Adipocyte (in vitro differentiated cells): ENCODE measurements at regions not wholly inside any gene's neighbourhood (a gene's known extent, or its start where the extent isn't known, plus 50 kb on each side); places are given as distances from the start of the nearest gene placed in this dataset.

Source experiments
- DNase-seq: peaks from one replicate; pipeline ENCODE4 v3.0.0-alpha.2; 2015; ENCODE audit warnings: low read depth
- H3K27me3 ChIP-seq: replicated peaks from 2 replicates; pipeline ENCODE4 v1.7.0; 2013; ENCODE audit warnings: mild to moderate bottlenecking, low read length, moderate library complexity; ENCODE audit not compliant: control insufficient read depth, insufficient read depth
- H3K36me3 ChIP-seq: 2 replicates; pipeline ENCODE4 v1.7.0; 2013; ENCODE audit warnings: low read length, mild to moderate bottlenecking, moderate library complexity; ENCODE audit not compliant: control insufficient read depth, insufficient read depth, severe bottlenecking
- H3K4me1 ChIP-seq: 2 replicates; pipeline ENCODE4 v1.7.0; 2013; ENCODE audit warnings: mild to moderate bottlenecking, low read length, moderate library complexity; ENCODE audit not compliant: control insufficient read depth, insufficient read depth
- H3K4me3 ChIP-seq: 2 replicates; pipeline ENCODE4 v1.7.0; 2013; ENCODE audit warnings: mild to moderate bottlenecking, low read length, moderate library complexity
- H3K9ac ChIP-seq: 2 replicates; pipeline ENCODE4 v1.7.0; 2013; ENCODE audit warnings: mild to moderate bottlenecking, low read length, moderate library complexity
- H3K9me3 ChIP-seq: 2 replicates; pipeline ENCODE4 v1.7.0; 2013; ENCODE audit warnings: mild to moderate bottlenecking, low read length, moderate library complexity; ENCODE audit not compliant: control insufficient read depth

- peaks cover 7% of the 10 kb centered on the region for H3K4me1 ChIP-seq
- no peaks in the 10 kb centered on the region for H3K9me3 ChIP-seq
- no peaks in the 10 kb centered on the region for H3K36me3 ChIP-seq
- no peak overlapping the region for H3K4me3 ChIP-seq
- no peaks in the 10 kb centered on the region for H3K27me3 ChIP-seq
- no peak for DNase-seq
- no peak overlapping the region for H3K9ac ChIP-seq
Observed at GRCh38 chr6:21501815-21502214, 91.7 kb upstream of the SOX4 start.

- Histone ChIP-seq H3K9ac (no peak overlapping the region), H3K27me3 (no peaks in the 10 kb centered on the region), H3K4me3 (no peak overlapping the region), H3K4me1 (no peaks in the 10 kb centered on the region), H3K36me3 (no peaks in the 10 kb centered on the region), H3K9me3 (no peaks in the 10 kb centered on the region)
- DNase-seq = no peak
Observed at GRCh38 chr6:21502682-21503081, 90.9 kb upstream of the SOX4 start.

- Histone ChIP-seq H3K9ac (no peak overlapping the region), H3K27me3 (no peaks in the 10 kb centered on the region), H3K4me3 (no peak overlapping the region), H3K9me3 (no peaks in the 10 kb centered on the region), H3K4me1 (no peaks in the 10 kb centered on the region), H3K36me3 (no peaks in the 10 kb centered on the region)
- peak; percentile 14 for DNase-seq
Observed at GRCh38 chr6:21504790-21505189, 88.8 kb upstream of the SOX4 start.

- H3K4me1 ChIP-seq = no peaks in the 10 kb centered on the region
- H3K9me3 ChIP-seq = no peaks in the 10 kb centered on the region
- no peak for DNase-seq
- no peaks in the 10 kb centered on the region for H3K27me3 ChIP-seq
- H3K36me3 ChIP-seq = no peaks in the 10 kb centered on the region
- H3K9ac ChIP-seq = no peak overlapping the region
- no peak overlapping the region for H3K4me3 ChIP-seq
Observed at GRCh38 chr6:21505574-21505990, 88.0 kb upstream of the SOX4 start.

- H3K4me3 ChIP-seq = no peak overlapping the region
- no peaks in the 10 kb centered on the region for H3K27me3 ChIP-seq
- H3K9ac ChIP-seq = no peak overlapping the region
- no peaks in the 10 kb centered on the region for H3K36me3 ChIP-seq
- no peaks in the 10 kb centered on the region for H3K9me3 ChIP-seq
- H3K4me1 ChIP-seq = no peaks in the 10 kb centered on the region
- DNase-seq = no peak
Observed at GRCh38 chr6:21506126-21506525, 87.4 kb upstream of the SOX4 start.

- H3K27me3 ChIP-seq = no peaks in the 10 kb centered on the region
- no peak for DNase-seq
Observed at GRCh38 chr6:21507811-21508210, 85.7 kb upstream of the SOX4 start.

GRCh38 chr6:21508753-21509152 is 84.8 kb upstream of the SOX4 start:
- H3K4me1 ChIP-seq = no peaks in the 10 kb centered on the region
- no peak overlapping the region for H3K9ac ChIP-seq
- no peaks in the 10 kb centered on the region for H3K9me3 ChIP-seq
- no peak overlapping the region for H3K4me3 ChIP-seq
- no peaks in the 10 kb centered on the region for H3K27me3 ChIP-seq
- no peak for DNase-seq
- no peaks in the 10 kb centered on the region for H3K36me3 ChIP-seq

More at GRCh38 chr6:21507811-21508210, 85.7 kb upstream of the SOX4 start:
- Histone ChIP-seq H3K36me3 (no peaks in the 10 kb centered on the region), H3K4me1 (no peaks in the 10 kb centered on the region), H3K4me3 (no peak overlapping the region), H3K9ac (no peak overlapping the region), H3K9me3 (no peaks in the 10 kb centered on the region)

GRCh38 chr6:21511891-21512550 is 81.5 kb upstream of the SOX4 start:
- H3K36me3 ChIP-seq = no peaks in the 10 kb centered on the region
- no peak overlapping the region for H3K4me3 ChIP-seq
- H3K27me3 ChIP-seq = no peaks in the 10 kb centered on the region
- no peaks in the 10 kb centered on the region for H3K9me3 ChIP-seq
- DNase-seq = no peak
- no peaks in the 10 kb centered on the region for H3K4me1 ChIP-seq
- no peak overlapping the region for H3K9ac ChIP-seq

GRCh38 chr6:21514288-21514687 is 79.3 kb upstream of the SOX4 start:
- Histone ChIP-seq H3K4me1 (no peaks in the 10 kb centered on the region), H3K36me3 (no peaks in the 10 kb centered on the region), H3K9me3 (no peaks in the 10 kb centered on the region), H3K9ac (no peak overlapping the region), H3K4me3 (no peak overlapping the region), H3K27me3 (no peaks in the 10 kb centered on the region)
- no peak for DNase-seq

GRCh38 chr6:21518317-21518716 is 75.2 kb upstream of the SOX4 start:
- H3K27me3 ChIP-seq = no peaks in the 10 kb centered on the region

GRCh38 chr6:21519642-21520041 is 73.9 kb upstream of the SOX4 start:
- no peaks in the 10 kb centered on the region for H3K36me3 ChIP-seq
- DNase-seq = no peak
- H3K9me3 ChIP-seq = no peaks in the 10 kb centered on the region
- no peak overlapping the region for H3K9ac ChIP-seq
- no peaks in the 10 kb centered on the region for H3K27me3 ChIP-seq
- no peak overlapping the region for H3K4me3 ChIP-seq
- H3K4me1 ChIP-seq = no peaks in the 10 kb centered on the region

More at GRCh38 chr6:21518317-21518716, 75.2 kb upstream of the SOX4 start:
- H3K4me1 ChIP-seq = no peaks in the 10 kb centered on the region
- H3K36me3 ChIP-seq = no peaks in the 10 kb centered on the region
- no peaks in the 10 kb centered on the region for H3K9me3 ChIP-seq
- H3K4me3 ChIP-seq = no peak overlapping the region
- DNase-seq = no peak
- no peak overlapping the region for H3K9ac ChIP-seq

GRCh38 chr6:21521276-21521675 is 72.3 kb upstream of the SOX4 start:
- Histone ChIP-seq H3K4me3 (no peak overlapping the region), H3K9me3 (no peaks in the 10 kb centered on the region), H3K36me3 (no peaks in the 10 kb centered on the region), H3K9ac (no peak overlapping the region), H3K4me1 (no peaks in the 10 kb centered on the region), H3K27me3 (no peaks in the 10 kb centered on the region)
- no peak for DNase-seq
